ENCODE measurements at regions not wholly inside any gene's neighbourhood (a gene's known extent, or its start where the extent isn't known, plus 50 kb on each side); places are given as distances from the start of the nearest gene placed in this dataset.

DNA sequence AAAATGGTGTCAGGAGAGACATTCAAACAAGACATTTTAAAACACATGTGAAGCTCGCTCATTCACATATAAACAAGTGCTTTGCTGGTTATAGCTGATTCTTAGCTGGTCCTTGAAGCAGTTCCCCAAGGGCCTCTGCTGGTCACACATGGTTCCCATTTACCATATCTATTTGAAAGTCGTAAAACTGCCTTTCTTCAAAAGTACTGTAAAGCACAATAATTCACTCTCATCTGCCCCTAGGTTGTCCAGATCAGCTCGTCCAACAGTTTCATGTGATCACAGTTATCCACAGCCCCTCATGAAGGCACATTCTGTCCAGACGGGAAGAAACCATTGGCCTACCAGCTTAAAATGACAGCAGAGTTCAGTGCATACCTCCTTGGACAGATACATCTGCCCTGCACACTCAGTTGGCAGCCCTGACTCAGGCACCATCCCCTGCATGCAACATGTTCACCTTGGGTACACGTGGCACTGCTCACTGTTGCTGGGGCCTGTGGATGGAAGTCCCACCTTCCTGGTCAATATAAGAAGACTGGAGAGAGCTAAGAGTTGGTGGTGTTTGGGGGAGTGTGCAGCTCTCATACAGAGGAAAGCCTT, 108.0 kb upstream of the HAAO start:
- TF ChIP-seq, protein P1, sequence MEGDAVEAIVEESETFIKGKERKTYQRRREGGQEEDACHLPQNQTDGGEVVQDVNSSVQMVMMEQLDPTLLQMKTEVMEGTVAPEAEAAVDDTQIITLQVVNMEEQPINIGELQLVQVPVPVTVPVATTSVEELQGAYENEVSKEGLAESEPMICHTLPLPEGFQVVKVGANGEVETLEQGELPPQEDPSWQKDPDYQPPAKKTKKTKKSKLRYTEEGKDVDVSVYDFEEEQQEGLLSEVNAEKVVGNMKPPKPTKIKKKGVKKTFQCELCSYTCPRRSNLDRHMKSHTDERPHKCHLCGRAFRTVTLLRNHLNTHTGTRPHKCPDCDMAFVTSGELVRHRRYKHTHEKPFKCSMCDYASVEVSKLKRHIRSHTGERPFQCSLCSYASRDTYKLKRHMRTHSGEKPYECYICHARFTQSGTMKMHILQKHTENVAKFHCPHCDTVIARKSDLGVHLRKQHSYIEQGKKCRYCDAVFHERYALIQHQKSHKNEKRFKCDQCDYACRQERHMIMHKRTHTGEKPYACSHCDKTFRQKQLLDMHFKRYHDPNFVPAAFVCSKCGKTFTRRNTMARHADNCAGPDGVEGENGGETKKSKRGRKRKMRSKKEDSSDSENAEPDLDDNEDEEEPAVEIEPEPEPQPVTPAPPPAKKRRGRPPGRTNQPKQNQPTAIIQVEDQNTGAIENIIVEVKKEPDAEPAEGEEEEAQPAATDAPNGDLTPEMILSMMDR (IDR thresholded peaks at IDR 0.05), result no peak
- TF ChIP-seq POLR2AphosphoS5 (IDR thresholded peaks at IDR 0.05) (no peak), POLR2A (IDR thresholded peaks at IDR 0.05) (no peak), EP300 (IDR thresholded peaks at IDR 0.05; ENCODE audit: low read depth) (no peak)

Data from transverse colon (tissue), 4 donors.